ENCODE measurements at regions not wholly inside any gene's neighbourhood (a gene's known extent, or its start where the extent isn't known, plus 50 kb on each side); places are given as distances from the start of the nearest gene placed in this dataset.

DNA sequence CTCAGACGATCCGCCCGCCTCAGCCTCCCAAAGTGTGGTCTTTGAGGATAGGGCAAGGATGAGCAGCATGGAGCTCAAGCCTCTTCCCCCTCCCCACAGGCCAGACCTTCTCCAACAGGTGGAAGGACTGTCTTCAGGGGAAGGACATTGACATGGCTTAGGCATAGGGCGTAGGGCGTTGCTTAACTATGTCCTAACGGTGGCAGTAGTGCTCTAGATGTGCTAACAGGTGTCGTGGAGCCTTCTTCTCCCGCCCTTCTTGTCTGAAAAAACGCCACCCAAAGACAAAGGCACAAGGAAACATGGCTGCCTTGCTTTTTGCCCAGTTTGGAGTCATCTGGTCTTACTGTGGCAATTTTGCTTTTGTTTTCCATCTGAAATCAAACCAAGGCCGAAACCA, 219.8 kb downstream of the OR13H1 start:
- Histone ChIP-seq H3K4me3 (ENCODE audit: low read depth, low read length) (no peak overlapping the region), H3K9ac (no peak overlapping the region)

DNA sequence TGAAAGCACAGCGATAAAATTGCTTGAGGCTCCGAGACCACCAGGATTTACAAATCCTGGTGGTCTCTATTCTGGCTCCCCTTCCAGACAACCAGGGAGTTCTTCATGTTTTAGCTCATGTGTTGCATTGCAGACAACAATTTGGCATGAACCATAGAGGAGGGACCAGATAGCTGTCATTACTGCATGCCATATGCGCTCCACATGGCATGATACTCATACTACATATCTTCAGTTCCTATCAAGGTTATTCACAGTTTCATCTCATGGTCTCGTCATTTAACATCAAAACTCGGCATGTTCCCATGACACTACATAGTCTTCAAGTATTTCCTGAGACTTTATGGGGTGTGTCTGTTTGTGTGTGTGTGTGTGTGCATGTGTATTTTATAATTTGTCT, 220.3 kb downstream of the OR13H1 start:
- no peak overlapping the region for H3K4me2 ChIP-seq (ENCODE audit: low read length)
- H3K4me3 ChIP-seq (ENCODE audit: low read depth, low read length): no peak overlapping the region
- no peaks in the 10 kb centered on the region for H3K79me2 ChIP-seq
- no peak overlapping the region for H2AFZ ChIP-seq
- H3K9me3 ChIP-seq (ENCODE audit: control insufficient read depth, low read length): no peaks in the 10 kb centered on the region
- H3K27me3 ChIP-seq (ENCODE audit: control insufficient read depth, insufficient read depth, low read length): no peaks in the 10 kb centered on the region
- no peak overlapping the region for H3K27ac ChIP-seq
- no peaks in the 10 kb centered on the region for H3K36me3 ChIP-seq (ENCODE audit: control insufficient read depth, insufficient read depth, low read length)
- H3K4me1 ChIP-seq: no peaks in the 10 kb centered on the region
- no peak for TF ChIP-seq CTCF (IDR thresholded peaks at IDR 0.05)
- H3K9ac ChIP-seq: no peak overlapping the region

More for the DNA sequence above, 219.8 kb downstream of the OR13H1 start:
- H3K4me1 ChIP-seq: no peaks in the 10 kb centered on the region
- H3K27me3 ChIP-seq (ENCODE audit: control insufficient read depth, insufficient read depth, low read length): no peaks in the 10 kb centered on the region
- no peaks in the 10 kb centered on the region for H3K79me2 ChIP-seq
- H2AFZ ChIP-seq: no peak overlapping the region
- no peaks in the 10 kb centered on the region for H3K9me3 ChIP-seq (ENCODE audit: control insufficient read depth, low read length)
- H3K4me2 ChIP-seq (ENCODE audit: low read length): no peak overlapping the region
- H3K27ac ChIP-seq: no peak overlapping the region
- no peaks in the 10 kb centered on the region for H3K36me3 ChIP-seq (ENCODE audit: control insufficient read depth, insufficient read depth, low read length)
- TF ChIP-seq CTCF (IDR thresholded peaks at IDR 0.05): no peak

GRCh38 chrX:131778269-131779218, 234.7 kb downstream of the OR13H1 start:
- no peak for TF ChIP-seq CTCF (IDR thresholded peaks at IDR 0.05)
- Histone ChIP-seq H3K4me3 (ENCODE audit: low read depth, low read length) (no peak overlapping the region), H3K9me3 (ENCODE audit: control insufficient read depth, low read length) (no peaks in the 10 kb centered on the region), H3K4me2 (ENCODE audit: low read length) (no peak overlapping the region), H3K9ac (no peak overlapping the region), H3K36me3 (ENCODE audit: control insufficient read depth, insufficient read depth, low read length) (no peaks in the 10 kb centered on the region), H3K27ac (no peak overlapping the region), H3K27me3 (ENCODE audit: control insufficient read depth, insufficient read depth, low read length) (no peaks in the 10 kb centered on the region), H3K79me2 (no peaks in the 10 kb centered on the region), H3K4me1 (no peaks in the 10 kb centered on the region), H2AFZ (no peak overlapping the region)

GRCh38 chrX:131779306-131779705, 235.4 kb downstream of the OR13H1 start:
- H3K4me1 ChIP-seq: no peaks in the 10 kb centered on the region
- H3K9me3 ChIP-seq (ENCODE audit: control insufficient read depth, low read length): no peaks in the 10 kb centered on the region
- no peak overlapping the region for H3K27ac ChIP-seq
- H2AFZ ChIP-seq: no peak overlapping the region
- no peaks in the 10 kb centered on the region for H3K27me3 ChIP-seq (ENCODE audit: control insufficient read depth, insufficient read depth, low read length)
- H3K9ac ChIP-seq: no peak overlapping the region
- no peak overlapping the region for H3K4me3 ChIP-seq (ENCODE audit: low read depth, low read length)
- H3K4me2 ChIP-seq (ENCODE audit: low read length): no peak overlapping the region
- H3K79me2 ChIP-seq: no peaks in the 10 kb centered on the region
- TF ChIP-seq CTCF (IDR thresholded peaks at IDR 0.05): no peak
- H3K36me3 ChIP-seq (ENCODE audit: control insufficient read depth, insufficient read depth, low read length): no peaks in the 10 kb centered on the region

- H3K79me2 ChIP-seq: no peaks in the 10 kb centered on the region
- no peak overlapping the region for H3K9ac ChIP-seq
- no peak overlapping the region for H2AFZ ChIP-seq
- no peaks in the 10 kb centered on the region for H3K36me3 ChIP-seq (ENCODE audit: control insufficient read depth, insufficient read depth, low read length)
- no peak overlapping the region for H3K27ac ChIP-seq
- no peak overlapping the region for H3K4me2 ChIP-seq (ENCODE audit: low read length)
- TF ChIP-seq CTCF (IDR thresholded peaks at IDR 0.05): no peak
- H3K4me1 ChIP-seq: no peaks in the 10 kb centered on the region
- H3K4me3 ChIP-seq (ENCODE audit: low read depth, low read length): no peak overlapping the region
- no peaks in the 10 kb centered on the region for H3K27me3 ChIP-seq (ENCODE audit: control insufficient read depth, insufficient read depth, low read length)
- H3K9me3 ChIP-seq (ENCODE audit: control insufficient read depth, low read length): no peaks in the 10 kb centered on the region
These were observed 235.9 kb downstream of the OR13H1 start for GRCh38 chrX:131779741-131780140.
